Anterior cingulate cortex (tissue), 58 donors: ENCODE measurements at regions not wholly inside any gene's neighbourhood (a gene's known extent, or its start where the extent isn't known, plus 50 kb on each side); places are given as distances from the start of the nearest gene placed in this dataset.

Experiments used
- DNase-seq, 58 donors: peaks; one replicate each; lab custom pipeline; 2025; lab: John Stamatoyannopoulos, UW

GRCh38 chr10:108902619-108903285, 1020.6 kb downstream of the XPNPEP1 start:
- no peak for DNase-seq

GRCh38 chr10:108901781-108902618, 1021.3 kb downstream of the XPNPEP1 start:
- no peak for DNase-seq

- DNase-seq, result no peak
Observed at GRCh38 chr10:108899670-108900069, 1023.6 kb downstream of the XPNPEP1 start.

GRCh38 chr10:108894402-108895301, 1028.7 kb downstream of the XPNPEP1 start:
- no peak for DNase-seq

- DNase-seq, result peak in 1 of 58 donors; percentile 0
Observed at GRCh38 chr10:108877095-108877561, 1046.2 kb downstream of the XPNPEP1 start.

GRCh38 chr10:108872854-108873253, 1050.5 kb downstream of the XPNPEP1 start:
- DNase-seq, result no peak

- no peak for DNase-seq
Observed at GRCh38 chr10:108868881-108869280, 1054.4 kb downstream of the XPNPEP1 start.

GRCh38 chr10:108862676-108863350, 1060.5 kb downstream of the XPNPEP1 start:
- no peak for DNase-seq

GRCh38 chr10:108861181-108861754, 1062.0 kb downstream of the XPNPEP1 start:
- DNase-seq, result no peak

GRCh38 chr10:108852211-108852610, 1071.1 kb downstream of the XPNPEP1 start:
- DNase-seq, result no peak

- no peak for DNase-seq
Observed at GRCh38 chr10:108850138-108850854, 1073.0 kb downstream of the XPNPEP1 start.

GRCh38 chr10:108849688-108850087, 1073.6 kb downstream of the XPNPEP1 start:
- DNase-seq, result no peak

- no peak for DNase-seq
Observed at GRCh38 chr10:108849186-108849585, 1074.1 kb downstream of the XPNPEP1 start.

- DNase-seq, result no peak
Observed at GRCh38 chr10:108848046-108848445, 1075.3 kb downstream of the XPNPEP1 start.

- no peak for DNase-seq
Observed at GRCh38 chr10:108840944-108841343, 1082.4 kb downstream of the XPNPEP1 start.

- no peak for DNase-seq
Observed at GRCh38 chr10:108836362-108836761, 1086.9 kb downstream of the XPNPEP1 start.

GRCh38 chr10:108822026-108822425, 1101.3 kb downstream of the XPNPEP1 start:
- no peak for DNase-seq

GRCh38 chr10:108819302-108819701, 1104.0 kb downstream of the XPNPEP1 start:
- DNase-seq, result no peak

GRCh38 chr10:108817584-108817983, 1105.7 kb downstream of the XPNPEP1 start:
- no peak for DNase-seq
